ENCODE measurements at regions not wholly inside any gene's neighbourhood (a gene's known extent, or its start where the extent isn't known, plus 50 kb on each side); places are given as distances from the start of the nearest gene placed in this dataset.

GRCh38 chr18:45357686-45358470, 257.4 kb upstream of the SLC14A2 start:
- POLR2A ChIA-PET = no interaction called here
- H3K27ac ChIP-seq (ENCODE audit: low read depth, low read length, poor library complexity, severe bottlenecking) = no peak overlapping the region
- CTCF ChIA-PET (ENCODE audit: unreplicated experiment) = no interaction called here
- H3K79me2 ChIP-seq (ENCODE audit: insufficient read depth, low read depth, low read length) = no peaks in the 10 kb centered on the region
- DNase-seq (ENCODE audit: low spot score) = no peak
- H3K9me3 ChIP-seq (ENCODE audit: low read length) = no peaks in the 10 kb centered on the region
- no peak overlapping the region for H3K4me3 ChIP-seq (ENCODE audit: low read depth, low read length, poor library complexity, severe bottlenecking)
- no peak overlapping the region for H3K4me2 ChIP-seq (ENCODE audit: low read length)
- intact Hi-C loops (cut with micrococcal nuclease; ENCODE audit: unreplicated experiment) = no loop called here
- no peaks in the 10 kb centered on the region for H3K9me2 ChIP-seq (ENCODE audit: insufficient read depth, low read length)
- no peaks in the 10 kb centered on the region for H3K36me3 ChIP-seq (ENCODE audit: insufficient read depth, low read length)
- no peaks in the 10 kb centered on the region for H4K20me1 ChIP-seq (ENCODE audit: insufficient read depth, low read length)
- H3K4me1 ChIP-seq (ENCODE audit: insufficient read depth, low read length, poor library complexity, severe bottlenecking) = no peaks in the 10 kb centered on the region
- no peak for TF ChIP-seq CTCF (conservative IDR thresholded peaks at IDR 0.05; ENCODE audit: low read length)
- TF ChIP-seq EZH2phosphoT487 (IDR thresholded peaks at IDR 0.05; ENCODE audit: borderline replicate concordance, low read depth, low read length) = no peak
- H2AFZ ChIP-seq (ENCODE audit: low read length) = no peak overlapping the region
- BruUV-seq (replicated peaks) = no TSS peak

- Histone ChIP-seq H3K27ac (ENCODE audit: low read depth, low read length, poor library complexity, severe bottlenecking) (no peak overlapping the region), H3K4me2 (ENCODE audit: low read length) (no peak overlapping the region), H3K79me2 (ENCODE audit: insufficient read depth, low read depth, low read length) (no peaks in the 10 kb centered on the region), H3K36me3 (ENCODE audit: insufficient read depth, low read length) (no peaks in the 10 kb centered on the region), H3K9me3 (ENCODE audit: low read length) (no peaks in the 10 kb centered on the region), H4K20me1 (ENCODE audit: insufficient read depth, low read length) (no peaks in the 10 kb centered on the region), H3K9me2 (ENCODE audit: insufficient read depth, low read length) (no peaks in the 10 kb centered on the region), H2AFZ (ENCODE audit: low read length) (no peak overlapping the region), H3K4me3 (ENCODE audit: low read depth, low read length, poor library complexity, severe bottlenecking) (no peak overlapping the region), H3K4me1 (ENCODE audit: insufficient read depth, low read length, poor library complexity, severe bottlenecking) (no peaks in the 10 kb centered on the region)
- DNase-seq (ENCODE audit: low spot score) = no peak
- no TSS peak for BruUV-seq (replicated peaks)
- TF ChIP-seq CTCF (conservative IDR thresholded peaks at IDR 0.05; ENCODE audit: low read length) (no peak), EZH2phosphoT487 (IDR thresholded peaks at IDR 0.05; ENCODE audit: borderline replicate concordance, low read depth, low read length) (no peak)
- ChIA-PET POLR2A (no interaction called here), CTCF (ENCODE audit: unreplicated experiment) (no interaction called here)
- intact Hi-C loops (cut with micrococcal nuclease; ENCODE audit: unreplicated experiment) = no loop called here
Measured at GRCh38 chr18:45359275-45360009, 255.8 kb upstream of the SLC14A2 start.
